SIG-M5 treated with dmso at 0.1 percent for 504 hours (cell line): ENCODE measurements at regions not wholly inside any gene's neighbourhood (a gene's known extent, or its start where the extent isn't known, plus 50 kb on each side); places are given as distances from the start of the nearest gene placed in this dataset.
A peak's percentile ranks its signal among the peaks of the same experiment; 100 is the strongest.

Experiments
- DNase-seq: peaks from one replicate; lab custom pipeline; 2025; ENCODE audit not compliant: unreplicated experiment; lab: John Stamatoyannopoulos, UW

DNA sequence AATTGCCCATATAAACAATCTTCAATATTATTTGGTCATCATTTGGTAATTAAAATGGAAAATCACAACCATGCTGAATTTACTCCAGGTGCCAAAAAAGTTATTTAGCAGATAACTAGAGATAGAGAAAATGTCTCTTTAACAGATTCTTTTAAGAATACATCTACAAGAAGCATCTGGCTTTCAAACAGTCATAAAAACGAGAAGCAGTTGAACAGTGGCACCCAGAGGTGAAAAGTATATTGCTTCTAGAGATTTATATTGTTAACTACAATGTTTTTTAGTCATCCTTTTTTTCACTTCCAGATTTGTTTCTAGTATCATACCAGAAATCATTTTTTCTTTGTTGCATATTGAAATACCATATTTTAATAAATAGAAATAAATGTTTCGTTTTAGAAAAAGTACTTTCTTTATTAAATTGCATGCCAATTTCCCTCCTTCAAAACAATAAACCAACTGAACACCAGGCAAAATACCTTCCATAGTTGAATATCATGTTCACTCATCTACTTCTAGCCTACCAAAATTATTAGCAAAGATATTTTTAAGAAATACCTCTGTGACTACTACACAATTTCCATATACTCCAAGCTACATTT, 65.4 kb upstream of the HNRNPA3 start:
- DNase-seq, result peak; percentile 75

DNA sequence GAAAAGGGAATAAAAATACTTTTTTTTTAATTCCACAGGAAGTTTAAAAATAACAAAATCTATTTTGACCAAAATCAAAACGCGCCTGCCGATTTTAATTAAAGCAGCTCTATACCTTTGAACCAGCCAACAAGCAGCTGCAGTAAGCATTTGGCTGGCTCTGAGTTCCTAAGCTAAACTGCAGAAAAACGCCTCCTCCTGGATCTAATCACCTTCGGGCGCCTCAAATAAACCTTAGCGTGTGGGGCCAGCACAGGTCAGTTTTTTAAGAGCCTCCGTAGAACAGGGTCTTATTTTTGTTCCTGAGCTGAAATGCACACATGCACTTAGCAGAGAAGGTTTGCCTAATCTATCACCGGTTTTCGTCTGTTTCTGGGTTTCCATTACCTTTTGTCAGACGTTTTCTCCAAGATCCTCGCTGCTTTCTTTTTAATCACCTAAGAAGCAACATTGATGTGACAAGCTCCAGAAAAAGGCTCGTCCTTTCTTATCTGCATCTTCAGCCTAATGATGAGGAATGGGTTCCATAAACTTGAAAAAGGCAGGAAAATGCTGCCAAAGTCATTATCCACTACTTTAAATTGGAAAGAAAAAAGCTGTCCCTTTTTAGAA, 64.7 kb upstream of the HNRNPA3 start:
- no peak for DNase-seq

DNA sequence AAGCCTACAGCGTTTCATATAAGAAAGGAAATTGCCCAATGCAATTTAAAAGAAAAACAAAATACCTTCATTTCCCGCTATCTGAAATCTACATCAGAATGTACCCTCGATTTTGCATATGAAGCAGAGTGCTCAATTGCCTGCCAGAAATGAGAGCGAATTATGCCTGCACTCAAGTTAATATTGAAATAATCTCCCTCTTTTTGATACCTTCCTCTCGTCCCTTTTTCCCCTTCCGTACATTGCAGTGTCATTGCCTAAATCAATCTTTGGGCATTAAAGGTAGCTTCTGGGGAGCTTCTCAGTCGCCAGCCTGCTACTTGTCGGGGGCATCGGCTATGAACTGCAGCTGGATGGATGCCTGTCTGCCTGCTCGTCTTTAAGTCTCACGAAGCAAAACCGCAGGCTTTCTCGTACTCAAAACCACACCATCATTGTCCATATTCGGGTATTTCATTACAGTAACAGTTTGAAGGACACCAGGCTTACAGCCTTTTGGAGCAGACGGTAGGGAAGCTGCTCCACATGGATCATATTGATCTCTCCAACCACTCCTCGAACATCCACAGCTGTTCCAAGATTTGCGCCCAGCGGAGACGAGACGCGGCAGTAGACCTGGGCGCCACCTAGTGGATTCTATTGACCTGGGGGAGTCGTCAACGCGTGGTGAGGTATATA, 64.0 kb upstream of the HNRNPA3 start:
- DNase-seq, result peak; percentile 72

DNA sequence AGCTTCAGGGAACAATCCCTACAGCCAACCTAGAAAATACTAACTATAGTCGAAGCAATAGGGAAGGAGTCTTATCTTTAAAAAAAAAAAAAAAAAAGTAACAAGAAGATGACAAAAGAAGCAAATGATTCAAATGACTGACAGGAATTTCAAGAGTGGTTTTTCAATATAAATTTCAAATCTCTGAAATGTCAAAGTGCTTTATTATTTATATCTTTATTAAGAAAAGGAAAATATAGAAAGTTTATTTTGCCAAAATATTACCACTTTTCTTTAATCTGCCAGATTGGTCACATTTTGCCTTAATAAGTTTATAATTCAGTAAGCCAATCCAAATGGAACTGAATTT, 63.5 kb upstream of the HNRNPA3 start:
- no peak for DNase-seq

DNA sequence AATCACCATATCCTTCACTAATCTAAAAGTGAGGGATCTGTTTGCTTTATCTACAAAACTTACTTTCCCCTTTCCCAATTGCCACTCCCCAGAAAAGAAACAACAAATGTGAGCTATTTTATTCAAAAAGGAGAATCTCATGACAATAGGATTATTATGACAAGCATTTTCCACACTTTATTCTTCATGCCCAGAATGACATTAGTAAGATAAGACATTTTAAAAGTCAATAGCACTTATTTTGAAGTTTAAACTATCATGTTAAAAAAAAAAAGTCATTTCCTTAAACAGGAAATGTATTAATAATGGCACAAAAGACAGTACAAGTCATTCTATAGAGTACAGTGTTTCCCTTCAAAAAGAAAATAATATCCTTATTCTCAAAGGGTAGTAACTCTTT, 58.8 kb upstream of the HNRNPA3 start:
- DNase-seq, result no peak

DNA sequence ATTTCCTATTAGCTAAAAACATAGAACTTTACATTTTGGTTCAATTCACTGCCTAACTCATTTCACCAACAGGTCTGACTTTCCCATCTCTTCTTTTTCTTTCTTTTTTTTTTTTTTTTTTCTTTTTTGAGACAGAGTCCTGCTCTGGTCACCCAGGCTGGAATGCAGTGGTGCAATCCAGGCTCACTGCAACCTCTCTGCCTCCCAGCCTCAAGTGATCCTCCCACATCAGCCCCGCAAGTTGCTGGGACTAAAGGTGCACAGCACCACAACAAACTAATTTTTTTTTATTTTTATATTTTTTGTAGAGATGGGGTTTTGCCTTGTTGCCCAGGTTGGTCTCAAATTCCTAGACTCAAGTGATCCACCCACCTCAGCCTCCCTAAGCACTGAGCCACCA, 57.8 kb upstream of the HNRNPA3 start:
- DNase-seq, result no peak

DNA sequence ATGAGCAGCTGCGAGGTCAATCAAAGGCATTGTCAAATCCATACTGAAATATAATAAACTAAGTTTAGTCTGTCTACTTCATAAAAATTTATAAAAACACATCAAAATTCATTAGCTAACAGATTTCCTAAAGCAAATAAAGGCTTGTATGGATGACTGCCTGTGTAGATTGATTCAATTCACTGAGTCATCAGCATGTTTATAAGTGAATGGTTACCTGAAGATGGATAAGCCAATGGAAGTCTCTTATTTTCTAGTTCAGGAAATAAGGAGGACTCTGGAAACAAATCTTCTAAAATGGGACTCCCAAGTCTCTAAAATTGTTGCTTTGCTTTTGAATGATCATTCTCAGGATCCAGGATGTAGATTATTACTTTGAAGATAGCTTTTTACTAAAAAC, 57.0 kb upstream of the HNRNPA3 start:
- DNase-seq, result no peak

DNA sequence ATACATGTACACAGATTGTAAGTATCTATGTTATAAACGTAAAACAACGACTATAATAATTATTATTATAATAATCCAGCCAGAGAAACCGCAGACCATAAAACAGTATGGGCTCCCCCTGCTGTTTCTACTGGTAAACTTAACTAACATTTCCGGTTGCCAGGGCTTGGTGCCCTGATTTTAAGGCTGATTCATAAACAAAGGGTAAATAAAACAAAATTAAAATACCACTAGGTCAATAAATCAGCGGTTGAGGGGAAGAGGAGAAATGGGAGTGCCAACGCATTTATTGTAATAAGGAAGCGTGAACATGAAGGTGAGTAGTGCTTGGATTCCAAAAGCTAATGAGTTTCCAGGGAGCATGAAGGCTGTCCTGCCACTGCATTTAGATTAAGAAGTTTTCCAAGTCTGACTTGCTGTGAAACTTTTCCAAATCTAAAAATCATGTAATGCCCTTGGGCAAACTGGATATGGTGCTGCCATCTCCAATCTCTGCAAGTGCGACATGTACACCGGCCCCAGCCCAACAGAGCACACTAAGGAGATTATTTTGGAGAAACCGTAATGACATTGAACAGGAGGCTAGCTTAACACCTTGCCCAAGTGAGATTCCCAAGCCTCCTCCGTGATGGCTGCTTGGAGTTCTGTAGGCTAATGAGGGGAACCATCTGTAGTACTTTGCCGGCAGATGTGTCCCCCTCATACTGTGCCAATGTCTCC, 50.7 kb upstream of the HNRNPA3 start:
- DNase-seq, result peak; percentile 44
